ENCODE measurements at regions not wholly inside any gene's neighbourhood (a gene's known extent, or its start where the extent isn't known, plus 50 kb on each side); places are given as distances from the start of the nearest gene placed in this dataset.

DNA sequence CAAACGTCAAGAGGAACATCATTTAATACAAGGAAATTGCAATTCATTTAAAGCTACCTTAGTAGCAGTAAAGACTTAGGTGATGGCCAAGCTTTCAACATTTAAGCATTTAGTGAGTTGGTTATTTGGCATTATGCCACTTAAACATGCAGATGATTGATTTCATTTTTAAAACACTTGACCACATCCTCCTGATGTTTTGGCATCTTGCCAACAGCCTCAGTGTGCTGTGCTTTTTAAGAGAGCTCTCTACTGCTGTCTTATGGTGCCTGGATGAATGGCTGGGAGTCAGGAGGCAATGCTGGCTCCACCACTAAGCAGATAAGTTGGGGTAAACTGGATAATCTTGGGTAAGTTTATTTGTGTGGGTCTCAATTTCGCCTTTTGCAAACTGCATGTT lies 364.5 kb downstream of the MAN2A1 start:
- Histone ChIP-seq H4K91ac (ENCODE audit: insufficient read depth, low read depth, low read length) (no peak overlapping the region), H3K9me1 (ENCODE audit: insufficient read depth, low read length) (no peaks in the 10 kb centered on the region), H2BK15ac (ENCODE audit: low read depth, low read length) (no peak overlapping the region), H3K27me3 (ENCODE audit: control insufficient read depth, insufficient read depth, low read length) (no peaks in the 10 kb centered on the region), H2BK20ac (ENCODE audit: low read depth, low read length) (no peak overlapping the region), H2AK5ac (ENCODE audit: low read depth, low read length) (no peak overlapping the region), H2AFZ (replicated peaks; ENCODE audit: low read length, poor library complexity) (no peak overlapping the region), H3K14ac (replicated peaks; ENCODE audit: low read depth, low read length) (no peak overlapping the region), H3K23ac (ENCODE audit: low read depth, low read length) (no peak overlapping the region), H3K4me1 (ENCODE audit: control insufficient read depth, insufficient read depth, low read length) (no peaks in the 10 kb centered on the region), H4K8ac (ENCODE audit: low read depth in 2 of 2, low read length in 2 of 2) (no peak overlapping the region), H3K4me2 (ENCODE audit: low read depth, low read length) (no peak overlapping the region), H3K4ac (ENCODE audit: low read depth, low read length) (no peak overlapping the region), H3K9me3 (ENCODE audit: control insufficient read depth, insufficient read depth, low read length) (no peaks in the 10 kb centered on the region), H4K5ac (ENCODE audit: low read depth, low read length) (no peak overlapping the region), H3K27ac (ENCODE audit: insufficient read depth, low read length) (no peak overlapping the region), H3K18ac (ENCODE audit: low read depth, low read length) (no peak overlapping the region), H3K4me3 (ENCODE audit: insufficient read depth, low read depth, low read length) (no peak overlapping the region), H3K36me3 (ENCODE audit: control insufficient read depth, insufficient read depth, low read length) (no peaks in the 10 kb centered on the region), H2BK120ac (ENCODE audit: low read depth, low read length) (no peak overlapping the region), H2AK9ac (replicated peaks; ENCODE audit: low read depth, low read length, poor library complexity) (no peak overlapping the region), H3K9ac (ENCODE audit: low read depth, low read length) (no peak overlapping the region), H3K79me1 (ENCODE audit: low read depth in 1 of 2, low read length in 2 of 2) (no peaks in the 10 kb centered on the region), H2BK5ac (ENCODE audit: low read depth, low read length, poor library complexity, severe bottlenecking) (no peak overlapping the region), H4K20me1 (ENCODE audit: insufficient read depth, low read length) (no peaks in the 10 kb centered on the region), H3K56ac (ENCODE audit: extremely low read depth, insufficient read depth, low read length) (no peak overlapping the region)
- ChIA-PET CTCF (interaction anchor here (0.8 kb wide), 1 partner anchor 128 kb away, joined by 3 read pairs; no protein-coding TSS in a partner anchor), POLR2A (ENCODE audit: unreplicated experiment) (no interaction called here)
- BruUV-seq (replicated peaks): no TSS peak
- DNase-seq (peak; percentile 21), ATAC-seq (ENCODE audit: low read depth) (no peak)
- in situ Hi-C loops (cut with MboI; ENCODE audit: low sequenced_read_pairs): no loop called here
- TF ChIP-seq CEBPB (IDR thresholded peaks at IDR 0.05; ENCODE audit: low read depth, low read length) (no peak), MXI1 (IDR thresholded peaks at IDR 0.05; ENCODE audit: borderline replicate concordance, low read depth, low read length) (no peak), MAFK (IDR thresholded peaks at IDR 0.05; ENCODE audit: low read depth, low read length) (no peak), RAD21 (IDR thresholded peaks at IDR 0.05; ENCODE audit: low read length) (no peak), NFE2L2 (IDR thresholded peaks at IDR 0.05; ENCODE audit: low read depth, low read length) (no peak), BHLHE40 (IDR thresholded peaks at IDR 0.05; ENCODE audit: low read depth, low read length) (no peak), RFX5 (IDR thresholded peaks at IDR 0.05; ENCODE audit: low read depth, low read length) (no peak), MAZ (IDR thresholded peaks at IDR 0.05; ENCODE audit: borderline replicate concordance, low read depth, low read length) (no peak), POLR2A (IDR thresholded peaks at IDR 0.05; ENCODE audit: low read depth, low read length) (no peak), FOS (IDR thresholded peaks at IDR 0.05; ENCODE audit: low read depth, low read length) (no peak), CTCF (conservative IDR thresholded peaks at IDR 0.05; ENCODE audit: low read depth, low read length) (no peak), CHD1 (IDR thresholded peaks at IDR 0.05; ENCODE audit: low read depth, low read length) (no peak), USF2 (IDR thresholded peaks at IDR 0.05; ENCODE audit: low read depth, low read length) (no peak), SMC3 (IDR thresholded peaks at IDR 0.05; ENCODE audit: low read depth, low read length) (no peak), RCOR1 (IDR thresholded peaks at IDR 0.05; ENCODE audit: insufficient replicate concordance, low read length) (no peak)
- TF ChIP-seq, protein P1, sequence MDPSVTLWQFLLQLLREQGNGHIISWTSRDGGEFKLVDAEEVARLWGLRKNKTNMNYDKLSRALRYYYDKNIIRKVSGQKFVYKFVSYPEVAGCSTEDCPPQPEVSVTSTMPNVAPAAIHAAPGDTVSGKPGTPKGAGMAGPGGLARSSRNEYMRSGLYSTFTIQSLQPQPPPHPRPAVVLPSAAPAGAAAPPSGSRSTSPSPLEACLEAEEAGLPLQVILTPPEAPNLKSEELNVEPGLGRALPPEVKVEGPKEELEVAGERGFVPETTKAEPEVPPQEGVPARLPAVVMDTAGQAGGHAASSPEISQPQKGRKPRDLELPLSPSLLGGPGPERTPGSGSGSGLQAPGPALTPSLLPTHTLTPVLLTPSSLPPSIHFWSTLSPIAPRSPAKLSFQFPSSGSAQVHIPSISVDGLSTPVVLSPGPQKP (IDR thresholded peaks at IDR 0.05; ENCODE audit: borderline replicate concordance, low read depth, low read length): no peak
- 17% methylated on average over 1 of the region's 2 CpGs; no CpG with 5 or more reads in 1 of the 2 experiments for whole genome bisulfite sequencing, 2 experiments (ENCODE audit: extremely low coverage in 2 of 2, insufficient read length in 1 of 2)
- dilution Hi-C loops (cut with HindIII; ENCODE audit: low sequenced_read_pairs, unreplicated experiment): no loop called here
- intact Hi-C loops (cut with micrococcal nuclease): no loop called here

All from IMR-90 (cell line).